ENCODE measurements at regions not wholly inside any gene's neighbourhood (a gene's known extent, or its start where the extent isn't known, plus 50 kb on each side); places are given as distances from the start of the nearest gene placed in this dataset.

DNA sequence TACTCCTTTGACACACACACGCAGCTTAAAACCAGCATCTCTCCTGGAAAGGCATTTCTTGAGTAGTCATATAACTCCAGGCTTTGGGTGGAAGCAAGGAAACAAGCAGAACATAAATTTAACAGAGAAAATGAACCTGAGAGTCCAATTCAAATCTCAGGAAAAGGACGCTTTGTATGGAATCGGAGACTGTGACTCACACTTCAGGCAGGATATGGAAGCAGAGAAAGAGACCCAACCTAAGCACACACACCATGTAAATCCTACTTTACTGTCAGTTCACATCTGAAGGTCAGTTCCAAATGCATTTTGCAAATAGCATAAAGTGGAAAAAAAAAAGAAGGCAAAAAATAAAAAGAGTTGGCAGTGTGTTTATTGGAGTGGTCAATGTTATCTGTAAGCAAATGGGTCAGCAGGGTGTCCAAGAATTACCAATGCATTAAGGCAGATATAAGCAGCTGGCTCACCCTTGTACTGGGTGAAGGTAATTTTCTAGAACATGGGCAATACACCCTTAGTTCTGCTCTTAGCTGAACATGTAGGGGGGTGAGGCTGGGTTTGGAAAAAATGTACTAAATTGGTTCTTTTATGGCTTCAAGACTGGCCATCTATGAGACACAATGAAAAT lies 283.7 kb upstream of the NT5E start:
- ChIA-PET POLR2A (no interaction called here), CTCF (no interaction called here)

DNA sequence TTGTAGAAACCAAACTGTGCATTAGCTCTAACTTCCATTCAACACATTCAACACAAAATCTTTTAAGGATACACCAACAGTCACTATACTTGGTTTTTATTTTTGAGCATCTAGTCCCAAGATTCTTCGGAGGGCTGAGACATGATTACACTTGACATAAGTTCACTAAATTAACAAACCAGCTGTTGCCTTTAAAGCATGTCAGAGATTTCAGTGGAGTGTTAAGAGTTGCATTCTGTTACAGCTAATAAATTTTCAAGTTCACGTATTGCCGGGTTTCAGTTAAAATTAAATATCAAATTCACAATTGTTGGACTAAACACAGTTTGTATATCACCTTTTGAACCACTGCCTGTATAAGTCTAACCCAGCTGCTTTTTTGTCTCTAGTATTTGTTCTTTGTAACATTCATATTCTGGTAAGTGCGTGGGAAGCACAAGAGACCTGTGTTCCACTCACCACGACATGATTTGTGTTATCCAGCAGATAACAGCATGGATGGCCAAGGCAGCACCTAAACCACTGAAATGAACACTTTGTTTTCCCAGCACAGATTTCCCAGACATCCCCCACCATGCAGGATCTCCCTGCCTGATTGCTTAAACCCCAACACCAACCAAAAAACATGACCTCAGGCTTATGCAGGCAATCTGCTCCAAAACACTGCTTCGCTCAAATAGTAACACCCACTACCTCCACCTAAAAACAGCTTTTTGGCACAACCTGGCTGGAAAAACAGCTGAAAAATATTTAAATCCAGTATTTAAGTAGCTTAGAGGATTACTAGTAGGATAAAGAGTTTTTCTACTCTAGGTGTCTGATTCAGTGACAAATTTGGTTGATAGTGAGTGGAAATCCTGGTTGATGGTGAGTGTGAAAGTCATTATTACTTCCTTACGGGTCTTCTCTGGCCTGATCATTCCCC lies 286.5 kb upstream of the NT5E start:
- Histone ChIP-seq H3K27ac (ENCODE audit: low read length) (no peak overlapping the region), H3K9me3 (ENCODE audit: control insufficient read depth, insufficient read depth, low read depth, low read length) (no peaks in the 10 kb centered on the region), H3K4me1 (ENCODE audit: control insufficient read depth, insufficient read depth, low read length) (no peaks in the 10 kb centered on the region), H3K27me3 (ENCODE audit: control insufficient read depth, insufficient read depth, low read length) (no peaks in the 10 kb centered on the region), H3K36me3 (ENCODE audit: control insufficient read depth, insufficient read depth, low read length) (no peaks in the 10 kb centered on the region), H3K4me3 (ENCODE audit: low read depth in 2 of 2, low read length in 2 of 2) (no peak overlapping the region)
- DNase-seq (ENCODE audit: low read depth, low spot score) (no peak), ATAC-seq (no peak)
- POLR2A ChIA-PET = no interaction called here
- no TSS peak for BruUV-seq (replicated peaks)
- intact Hi-C loops (cut with micrococcal nuclease; ENCODE audit: unreplicated experiment) = no loop called here
- TF ChIP-seq, protein P1, sequence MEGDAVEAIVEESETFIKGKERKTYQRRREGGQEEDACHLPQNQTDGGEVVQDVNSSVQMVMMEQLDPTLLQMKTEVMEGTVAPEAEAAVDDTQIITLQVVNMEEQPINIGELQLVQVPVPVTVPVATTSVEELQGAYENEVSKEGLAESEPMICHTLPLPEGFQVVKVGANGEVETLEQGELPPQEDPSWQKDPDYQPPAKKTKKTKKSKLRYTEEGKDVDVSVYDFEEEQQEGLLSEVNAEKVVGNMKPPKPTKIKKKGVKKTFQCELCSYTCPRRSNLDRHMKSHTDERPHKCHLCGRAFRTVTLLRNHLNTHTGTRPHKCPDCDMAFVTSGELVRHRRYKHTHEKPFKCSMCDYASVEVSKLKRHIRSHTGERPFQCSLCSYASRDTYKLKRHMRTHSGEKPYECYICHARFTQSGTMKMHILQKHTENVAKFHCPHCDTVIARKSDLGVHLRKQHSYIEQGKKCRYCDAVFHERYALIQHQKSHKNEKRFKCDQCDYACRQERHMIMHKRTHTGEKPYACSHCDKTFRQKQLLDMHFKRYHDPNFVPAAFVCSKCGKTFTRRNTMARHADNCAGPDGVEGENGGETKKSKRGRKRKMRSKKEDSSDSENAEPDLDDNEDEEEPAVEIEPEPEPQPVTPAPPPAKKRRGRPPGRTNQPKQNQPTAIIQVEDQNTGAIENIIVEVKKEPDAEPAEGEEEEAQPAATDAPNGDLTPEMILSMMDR (IDR thresholded peaks at IDR 0.05) = no peak
- TF ChIP-seq SIN3A (IDR thresholded peaks at IDR 0.05; ENCODE audit: borderline replicate concordance, insufficient read depth, low read depth, low read length) = no peak
- TF ChIP-seq, protein P2, sequence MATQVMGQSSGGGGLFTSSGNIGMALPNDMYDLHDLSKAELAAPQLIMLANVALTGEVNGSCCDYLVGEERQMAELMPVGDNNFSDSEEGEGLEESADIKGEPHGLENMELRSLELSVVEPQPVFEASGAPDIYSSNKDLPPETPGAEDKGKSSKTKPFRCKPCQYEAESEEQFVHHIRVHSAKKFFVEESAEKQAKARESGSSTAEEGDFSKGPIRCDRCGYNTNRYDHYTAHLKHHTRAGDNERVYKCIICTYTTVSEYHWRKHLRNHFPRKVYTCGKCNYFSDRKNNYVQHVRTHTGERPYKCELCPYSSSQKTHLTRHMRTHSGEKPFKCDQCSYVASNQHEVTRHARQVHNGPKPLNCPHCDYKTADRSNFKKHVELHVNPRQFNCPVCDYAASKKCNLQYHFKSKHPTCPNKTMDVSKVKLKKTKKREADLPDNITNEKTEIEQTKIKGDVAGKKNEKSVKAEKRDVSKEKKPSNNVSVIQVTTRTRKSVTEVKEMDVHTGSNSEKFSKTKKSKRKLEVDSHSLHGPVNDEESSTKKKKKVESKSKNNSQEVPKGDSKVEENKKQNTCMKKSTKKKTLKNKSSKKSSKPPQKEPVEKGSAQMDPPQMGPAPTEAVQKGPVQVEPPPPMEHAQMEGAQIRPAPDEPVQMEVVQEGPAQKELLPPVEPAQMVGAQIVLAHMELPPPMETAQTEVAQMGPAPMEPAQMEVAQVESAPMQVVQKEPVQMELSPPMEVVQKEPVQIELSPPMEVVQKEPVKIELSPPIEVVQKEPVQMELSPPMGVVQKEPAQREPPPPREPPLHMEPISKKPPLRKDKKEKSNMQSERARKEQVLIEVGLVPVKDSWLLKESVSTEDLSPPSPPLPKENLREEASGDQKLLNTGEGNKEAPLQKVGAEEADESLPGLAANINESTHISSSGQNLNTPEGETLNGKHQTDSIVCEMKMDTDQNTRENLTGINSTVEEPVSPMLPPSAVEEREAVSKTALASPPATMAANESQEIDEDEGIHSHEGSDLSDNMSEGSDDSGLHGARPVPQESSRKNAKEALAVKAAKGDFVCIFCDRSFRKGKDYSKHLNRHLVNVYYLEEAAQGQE (IDR thresholded peaks at IDR 0.05; ENCODE audit: insufficient read depth in 1 of 2, low read depth in 2 of 2, low read length in 1 of 2) = no peak
- TF ChIP-seq TCF7L2 (IDR thresholded peaks at IDR 0.05; ENCODE audit: low read depth, low read length) = no peak
- no peak for TF ChIP-seq POLR2AphosphoS5 (IDR thresholded peaks at IDR 0.05; ENCODE audit: low read depth, low read length)
- in situ Hi-C loops (cut with HindIII; ENCODE audit: low pct_unique_long_range_greater_than_20kb, low sequenced_read_pairs) = no loop called here
- CTCF ChIA-PET = no interaction called here

More for the DNA sequence above, 283.7 kb upstream of the NT5E start:
- H3K4me1 ChIP-seq (ENCODE audit: control insufficient read depth, insufficient read depth, low read length) = no peaks in the 10 kb centered on the region
- H3K9me3 ChIP-seq (ENCODE audit: control insufficient read depth, insufficient read depth, low read depth, low read length) = no peaks in the 10 kb centered on the region
- no peak for DNase-seq (ENCODE audit: low read depth, low spot score)
- in situ Hi-C loops (cut with HindIII; ENCODE audit: low pct_unique_long_range_greater_than_20kb, low sequenced_read_pairs) = no loop called here
- no TSS peak for BruUV-seq (replicated peaks)
- no peak overlapping the region for H3K4me3 ChIP-seq (ENCODE audit: low read depth in 2 of 2, low read length in 2 of 2)
- H3K36me3 ChIP-seq (ENCODE audit: control insufficient read depth, insufficient read depth, low read length) = no peaks in the 10 kb centered on the region
- intact Hi-C loops (cut with micrococcal nuclease; ENCODE audit: unreplicated experiment) = no loop called here
- no peaks in the 10 kb centered on the region for H3K27me3 ChIP-seq (ENCODE audit: control insufficient read depth, insufficient read depth, low read length)
- no peak for TF ChIP-seq POLR2AphosphoS5 (IDR thresholded peaks at IDR 0.05; ENCODE audit: low read depth, low read length)
- TF ChIP-seq SIN3A (IDR thresholded peaks at IDR 0.05; ENCODE audit: borderline replicate concordance, insufficient read depth, low read depth, low read length) = no peak
- no peak for TF ChIP-seq TCF7L2 (IDR thresholded peaks at IDR 0.05; ENCODE audit: low read depth, low read length)
- TF ChIP-seq, protein P1 (IDR thresholded peaks at IDR 0.05) = no peak
- TF ChIP-seq, protein P2 (IDR thresholded peaks at IDR 0.05; ENCODE audit: insufficient read depth in 1 of 2, low read depth in 2 of 2, low read length in 1 of 2) = no peak
- ATAC-seq = no peak
- no peak overlapping the region for H3K27ac ChIP-seq (ENCODE audit: low read length)
